Astrocyte (in vitro differentiated cells and primary cell): ENCODE measurements at regions not wholly inside any gene's neighbourhood (a gene's known extent, or its start where the extent isn't known, plus 50 kb on each side); places are given as distances from the start of the nearest gene placed in this dataset.

Experiments
- DNase-seq: peaks from one replicate; pipeline ENCODE4 v3.0.0-alpha.2; 2010; ENCODE audit warnings: low read depth
- FAIRE-seq: peaks from 2 replicates; lab custom pipeline; 2011; peaks lifted over from hg19 to GRCh38; lab: Jason Lieb, UNC
- H2AFZ ChIP-seq: 2 replicates; pipeline ENCODE4 v1.6.0; 2012; ENCODE audit warnings: low read depth, low read length, inconsistent platforms
- H3K27ac ChIP-seq: 2 replicates; pipeline ENCODE4 v1.5.1; 2011; ENCODE audit warnings: low read depth, low read length, inconsistent platforms
- H3K27me3 ChIP-seq: 2 replicates; pipeline ENCODE4 v1.6.0; 2011; ENCODE audit warnings: low read length, inconsistent platforms; ENCODE audit not compliant: insufficient read depth
- H3K36me3 ChIP-seq: 2 replicates; pipeline ENCODE4 v1.5.1; 2011; ENCODE audit warnings: low read length, inconsistent platforms; ENCODE audit not compliant: insufficient read depth
- H3K4me1 ChIP-seq: 2 replicates; pipeline ENCODE4 v1.5.1; 2011; ENCODE audit warnings: low read length, inconsistent platforms; ENCODE audit not compliant: insufficient read depth
- H3K4me2 ChIP-seq: 2 replicates; pipeline ENCODE4 v1.6.0; 2012; ENCODE audit warnings: low read length, inconsistent platforms
- H3K4me3 ChIP-seq: 2 replicates; pipeline ENCODE4 v1.5.1; 2011; ENCODE audit warnings: low read depth, mild to moderate bottlenecking, low read length, inconsistent platforms; ENCODE audit not compliant: insufficient read depth
- H3K79me2 ChIP-seq: 2 replicates; pipeline ENCODE4 v1.6.0; 2012; ENCODE audit warnings: mild to moderate bottlenecking, low read length, inconsistent platforms; ENCODE audit not compliant: insufficient read depth
- H3K9ac ChIP-seq: 2 replicates; pipeline ENCODE4 v1.6.0; 2012; ENCODE audit warnings: mild to moderate bottlenecking, low read length, inconsistent platforms
- H3K9me3 ChIP-seq: 2 replicates; pipeline ENCODE4 v1.5.1; 2012; ENCODE audit warnings: low read depth, mild to moderate bottlenecking, low read length, inconsistent platforms; ENCODE audit not compliant: insufficient read depth
- H4K20me1 ChIP-seq: 2 replicates; pipeline ENCODE4 v1.6.0; 2012; ENCODE audit warnings: low read length, inconsistent platforms; ENCODE audit not compliant: insufficient read depth
- H3K27ac Mint-ChIP-seq: one replicate; pipeline ENCODE4 v1.8.0; 2021; ENCODE audit warnings: mild to moderate bottlenecking, mixed read lengths; ENCODE audit not compliant: unreplicated experiment
- H3K27me3 Mint-ChIP-seq: one replicate; pipeline ENCODE4 v1.8.0; 2021; ENCODE audit warnings: low read depth, mixed read lengths; ENCODE audit not compliant: unreplicated experiment
- H3K36me3 Mint-ChIP-seq: one replicate; pipeline ENCODE4 v1.8.0; 2021; ENCODE audit warnings: low read depth, mixed read lengths; ENCODE audit not compliant: unreplicated experiment
- H3K4me1 Mint-ChIP-seq: one replicate; pipeline ENCODE4 v1.8.0; 2021; ENCODE audit warnings: low read depth, mixed read lengths; ENCODE audit not compliant: unreplicated experiment
- H3K4me3 Mint-ChIP-seq: one replicate; pipeline ENCODE4 v1.8.0; 2021; ENCODE audit warnings: mild to moderate bottlenecking, moderate library complexity, mixed read lengths; ENCODE audit not compliant: unreplicated experiment
- H3K9me3 Mint-ChIP-seq: one replicate; pipeline ENCODE4 v1.8.0; 2021; ENCODE audit warnings: mild to moderate bottlenecking, mixed read lengths; ENCODE audit not compliant: unreplicated experiment
- CTCF ChIP-seq: IDR thresholded peaks from 2 replicates; pipeline ENCODE4 v1.5.1; 2011; ENCODE audit warnings: low read depth, mild to moderate bottlenecking, inconsistent platforms, low read length, moderate library complexity; ENCODE audit not compliant: insufficient read depth
- EZH2 ChIP-seq: IDR thresholded peaks from 2 replicates; pipeline ENCODE4 v1.6.1; 2012; ENCODE audit warnings: mild to moderate bottlenecking, low read length, inconsistent platforms; ENCODE audit not compliant: insufficient read depth

- no peaks in the 10 kb centered on the region for H3K4me1 ChIP-seq
- H3K9me3 Mint-ChIP-seq = peaks cover 1% of the 10 kb centered on the region
- no peak overlapping the region for H3K27ac ChIP-seq
- H3K4me1 Mint-ChIP-seq = peaks cover 10% of the 10 kb centered on the region
- H3K36me3 ChIP-seq = no peaks in the 10 kb centered on the region
- no peak overlapping the region for H3K4me3 ChIP-seq
- no peak overlapping the region for H3K9ac ChIP-seq
- H3K36me3 Mint-ChIP-seq = no peaks in the 10 kb centered on the region
- H3K4me2 ChIP-seq = no peak overlapping the region
- TF ChIP-seq EZH2 = no peak
- no peak for TF ChIP-seq CTCF
- H2AFZ ChIP-seq = peak overlapping the region; percentile 1
- no peaks in the 10 kb centered on the region for H4K20me1 ChIP-seq
- FAIRE-seq (no peak), DNase-seq (peak; percentile 18)
- no peak overlapping the region for H3K27ac Mint-ChIP-seq
- H3K4me3 Mint-ChIP-seq = no peak overlapping the region
- H3K27me3 Mint-ChIP-seq = no peaks in the 10 kb centered on the region
- H3K9me3 ChIP-seq = no peaks in the 10 kb centered on the region
- no peaks in the 10 kb centered on the region for H3K27me3 ChIP-seq
- H3K79me2 ChIP-seq = no peaks in the 10 kb centered on the region
Observed at GRCh38 chr4:111398906-111399330, 746.3 kb upstream of the FAM241A start.

GRCh38 chr4:111399623-111400022 lies 745.6 kb upstream of the FAM241A start:
- H3K9me3 Mint-ChIP-seq = peaks cover 1% of the 10 kb centered on the region
- Histone ChIP-seq H3K4me3 (no peak overlapping the region), H3K36me3 (no peaks in the 10 kb centered on the region), H3K27me3 (no peaks in the 10 kb centered on the region), H3K27ac (no peak overlapping the region), H4K20me1 (no peaks in the 10 kb centered on the region), H2AFZ (no peak overlapping the region), H3K9me3 (no peaks in the 10 kb centered on the region), H3K9ac (no peak overlapping the region), H3K4me2 (no peak overlapping the region), H3K79me2 (no peaks in the 10 kb centered on the region), H3K4me1 (no peaks in the 10 kb centered on the region)
- no peak for FAIRE-seq
- peaks cover 10% of the 10 kb centered on the region for H3K4me1 Mint-ChIP-seq
- H3K27me3 Mint-ChIP-seq = no peaks in the 10 kb centered on the region
- TF ChIP-seq EZH2 (no peak), CTCF (no peak)
- no peak overlapping the region for H3K27ac Mint-ChIP-seq
- peak; percentile 36 for DNase-seq
- no peaks in the 10 kb centered on the region for H3K36me3 Mint-ChIP-seq
- H3K4me3 Mint-ChIP-seq = no peak overlapping the region

GRCh38 chr4:111400741-111401140 lies 744.5 kb upstream of the FAM241A start:
- Histone ChIP-seq H3K4me3 (no peak overlapping the region), H3K79me2 (no peaks in the 10 kb centered on the region), H3K9me3 (no peaks in the 10 kb centered on the region), H2AFZ (peak overlapping the region; percentile 14), H3K27me3 (no peaks in the 10 kb centered on the region), H3K4me2 (no peak overlapping the region), H4K20me1 (no peaks in the 10 kb centered on the region), H3K4me1 (no peaks in the 10 kb centered on the region), H3K27ac (no peak overlapping the region), H3K36me3 (no peaks in the 10 kb centered on the region), H3K9ac (no peak overlapping the region)
- no peak overlapping the region for H3K4me3 Mint-ChIP-seq
- FAIRE-seq (no peak), DNase-seq (peak; percentile 68)
- TF ChIP-seq CTCF (no peak), EZH2 (no peak)
- H3K36me3 Mint-ChIP-seq = no peaks in the 10 kb centered on the region
- no peaks in the 10 kb centered on the region for H3K27me3 Mint-ChIP-seq
- peaks cover 10% of the 10 kb centered on the region for H3K4me1 Mint-ChIP-seq
- H3K27ac Mint-ChIP-seq = no peak overlapping the region
- no peaks in the 10 kb centered on the region for H3K9me3 Mint-ChIP-seq
